ENCODE measurements at regions not wholly inside any gene's neighbourhood (a gene's known extent, or its start where the extent isn't known, plus 50 kb on each side); places are given as distances from the start of the nearest gene placed in this dataset.
"Not testable (repeated sequence)": the region's sequence is repeated elsewhere in the genome, so short reads cannot be mapped to it uniquely, and the experiment has no call there.

DNA sequence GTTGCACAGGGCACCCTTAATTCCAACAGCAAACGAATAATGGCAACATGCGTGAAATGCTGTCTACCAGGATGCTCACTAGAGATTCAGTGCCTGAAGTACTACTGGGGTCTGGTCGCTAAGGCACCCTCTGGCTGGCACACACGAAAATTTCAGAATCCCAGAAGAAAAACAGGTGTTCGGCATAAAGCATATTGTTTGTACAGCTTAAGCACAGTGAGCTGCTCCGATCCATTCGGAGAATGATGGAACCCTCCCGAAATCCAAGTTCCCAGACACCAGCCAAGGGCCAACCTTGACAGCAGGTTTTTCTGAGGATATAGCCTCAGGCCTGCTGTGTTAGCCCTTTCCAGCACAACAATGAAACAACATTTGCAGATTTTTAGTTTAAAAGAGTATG lies 61.4 kb upstream of the ALDH1B1 start:
- Histone ChIP-seq H3K9me3 (ENCODE audit: control insufficient read depth, insufficient read depth, low read length) (no peaks in the 10 kb centered on the region), H3K9me2 (replicated peaks; ENCODE audit: control insufficient read depth, low read length) (no peaks in the 10 kb centered on the region), H3K27me3 (ENCODE audit: control insufficient read depth, low read length) (0 out of 2 replicates have a peak, but pooled peaks cover 8% of the 10 kb centered on the region), H3K79me2 (ENCODE audit: control insufficient read depth, low read length) (no peaks in the 10 kb centered on the region), H3K27ac (ENCODE audit: low read depth, low read length) (no peak overlapping the region), H3K36me3 (ENCODE audit: control insufficient read depth, low read length) (no peaks in the 10 kb centered on the region), H3K4me1 (ENCODE audit: control insufficient read depth, low read length) (no peaks in the 10 kb centered on the region), H4K20me1 (ENCODE audit: control insufficient read depth, insufficient read depth, low read depth, low read length) (no peaks in the 10 kb centered on the region), H3K4me3 (ENCODE audit: low read length) (no peak overlapping the region), H3F3A (ENCODE audit: control insufficient read depth, insufficient read depth) (no peaks in the 10 kb centered on the region), H3K4me2 (ENCODE audit: low read length) (no peak overlapping the region)
- TF ChIP-seq, protein P1, sequence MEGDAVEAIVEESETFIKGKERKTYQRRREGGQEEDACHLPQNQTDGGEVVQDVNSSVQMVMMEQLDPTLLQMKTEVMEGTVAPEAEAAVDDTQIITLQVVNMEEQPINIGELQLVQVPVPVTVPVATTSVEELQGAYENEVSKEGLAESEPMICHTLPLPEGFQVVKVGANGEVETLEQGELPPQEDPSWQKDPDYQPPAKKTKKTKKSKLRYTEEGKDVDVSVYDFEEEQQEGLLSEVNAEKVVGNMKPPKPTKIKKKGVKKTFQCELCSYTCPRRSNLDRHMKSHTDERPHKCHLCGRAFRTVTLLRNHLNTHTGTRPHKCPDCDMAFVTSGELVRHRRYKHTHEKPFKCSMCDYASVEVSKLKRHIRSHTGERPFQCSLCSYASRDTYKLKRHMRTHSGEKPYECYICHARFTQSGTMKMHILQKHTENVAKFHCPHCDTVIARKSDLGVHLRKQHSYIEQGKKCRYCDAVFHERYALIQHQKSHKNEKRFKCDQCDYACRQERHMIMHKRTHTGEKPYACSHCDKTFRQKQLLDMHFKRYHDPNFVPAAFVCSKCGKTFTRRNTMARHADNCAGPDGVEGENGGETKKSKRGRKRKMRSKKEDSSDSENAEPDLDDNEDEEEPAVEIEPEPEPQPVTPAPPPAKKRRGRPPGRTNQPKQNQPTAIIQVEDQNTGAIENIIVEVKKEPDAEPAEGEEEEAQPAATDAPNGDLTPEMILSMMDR (IDR thresholded peaks at IDR 0.05; ENCODE audit: low read depth, low read length, poor library complexity, severe bottlenecking), result no peak

DNA sequence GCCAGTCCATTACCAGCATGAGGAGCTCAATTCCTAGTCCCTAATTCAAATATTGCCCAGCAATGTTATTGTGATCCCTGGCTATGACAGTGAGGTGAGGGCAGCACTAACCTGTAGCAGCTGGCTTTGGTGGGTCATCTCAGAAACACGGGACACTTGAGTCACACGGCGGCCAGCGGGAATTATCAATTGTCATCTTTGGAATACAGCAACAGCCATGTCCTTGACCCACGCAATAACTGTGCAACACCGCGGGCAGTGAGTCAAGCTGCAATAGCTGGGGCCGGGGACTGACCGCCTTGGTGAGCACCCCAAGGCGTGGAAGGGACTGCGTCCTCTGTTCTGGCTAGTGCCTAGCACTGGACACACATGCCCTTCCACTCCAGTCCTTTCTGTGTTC lies 62.5 kb upstream of the ALDH1B1 start:
- Histone ChIP-seq H3K79me2 (ENCODE audit: control insufficient read depth, low read length) (no peaks in the 10 kb centered on the region), H4K20me1 (ENCODE audit: control insufficient read depth, insufficient read depth, low read depth, low read length) (no peaks in the 10 kb centered on the region), H3F3A (ENCODE audit: control insufficient read depth, insufficient read depth) (no peaks in the 10 kb centered on the region), H3K27ac (ENCODE audit: low read depth, low read length) (no peak overlapping the region), H3K4me3 (ENCODE audit: low read length) (no peak overlapping the region), H3K27me3 (ENCODE audit: control insufficient read depth, low read length) (0 out of 2 replicates have a peak, but pooled peaks cover 3% of the 10 kb centered on the region), H3K9me3 (ENCODE audit: control insufficient read depth, insufficient read depth, low read length) (no peaks in the 10 kb centered on the region), H3K9me2 (replicated peaks; ENCODE audit: control insufficient read depth, low read length) (no peaks in the 10 kb centered on the region), H3K36me3 (ENCODE audit: control insufficient read depth, low read length) (no peaks in the 10 kb centered on the region), H3K4me1 (ENCODE audit: control insufficient read depth, low read length) (no peaks in the 10 kb centered on the region), H3K4me2 (ENCODE audit: low read length) (no peak overlapping the region)
- no peak for TF ChIP-seq EZH2phosphoT487 (IDR thresholded peaks at IDR 0.05; ENCODE audit: borderline replicate concordance, low read length)
- TF ChIP-seq, protein P1 (IDR thresholded peaks at IDR 0.05; ENCODE audit: low read depth, low read length, poor library complexity, severe bottlenecking), result no peak

DNA sequence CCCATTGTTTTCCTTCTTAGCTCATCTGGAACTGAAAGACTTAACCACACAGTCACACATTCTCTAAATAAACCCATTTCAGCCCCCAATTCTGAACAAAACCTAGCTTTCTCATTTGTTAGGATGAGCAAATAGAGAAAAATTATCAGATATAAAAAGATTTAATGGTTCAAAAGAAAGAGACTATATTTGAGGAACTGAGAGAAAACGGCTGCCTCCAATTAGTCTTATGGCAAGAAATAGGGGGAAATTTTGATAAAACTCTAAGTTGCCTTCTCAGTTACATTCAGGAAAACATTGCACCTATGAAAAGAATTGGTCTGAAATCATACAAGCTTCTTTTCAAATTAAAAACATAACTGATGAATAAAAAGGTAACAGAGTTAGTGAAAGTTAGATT lies 63.7 kb upstream of the ALDH1B1 start:
- H3K27me3 ChIP-seq (ENCODE audit: control insufficient read depth, low read length), result 0 out of 2 replicates have a peak, but pooled peaks cover 3% of the 10 kb centered on the region
- no peaks in the 10 kb centered on the region for H3K79me2 ChIP-seq (ENCODE audit: control insufficient read depth, low read length)
- no peaks in the 10 kb centered on the region for H3K4me1 ChIP-seq (ENCODE audit: control insufficient read depth, low read length)
- no peak overlapping the region for H3K27ac ChIP-seq (ENCODE audit: low read depth, low read length)
- TF ChIP-seq, protein P1 (IDR thresholded peaks at IDR 0.05; ENCODE audit: low read depth, low read length, poor library complexity, severe bottlenecking), result no peak
- TF ChIP-seq EZH2phosphoT487 (IDR thresholded peaks at IDR 0.05; ENCODE audit: borderline replicate concordance, low read length), result no peak
- no peak overlapping the region for H3K4me2 ChIP-seq (ENCODE audit: low read length)
- H3K9me2 ChIP-seq (replicated peaks; ENCODE audit: control insufficient read depth, low read length), result no peaks in the 10 kb centered on the region
- H4K20me1 ChIP-seq (ENCODE audit: control insufficient read depth, insufficient read depth, low read depth, low read length), result no peaks in the 10 kb centered on the region
- no peaks in the 10 kb centered on the region for H3K9me3 ChIP-seq (ENCODE audit: control insufficient read depth, insufficient read depth, low read length)
- no peaks in the 10 kb centered on the region for H3K36me3 ChIP-seq (ENCODE audit: control insufficient read depth, low read length)
- no peak overlapping the region for H3K4me3 ChIP-seq (ENCODE audit: low read length)
- no peaks in the 10 kb centered on the region for H3F3A ChIP-seq (ENCODE audit: control insufficient read depth, insufficient read depth)

DNA sequence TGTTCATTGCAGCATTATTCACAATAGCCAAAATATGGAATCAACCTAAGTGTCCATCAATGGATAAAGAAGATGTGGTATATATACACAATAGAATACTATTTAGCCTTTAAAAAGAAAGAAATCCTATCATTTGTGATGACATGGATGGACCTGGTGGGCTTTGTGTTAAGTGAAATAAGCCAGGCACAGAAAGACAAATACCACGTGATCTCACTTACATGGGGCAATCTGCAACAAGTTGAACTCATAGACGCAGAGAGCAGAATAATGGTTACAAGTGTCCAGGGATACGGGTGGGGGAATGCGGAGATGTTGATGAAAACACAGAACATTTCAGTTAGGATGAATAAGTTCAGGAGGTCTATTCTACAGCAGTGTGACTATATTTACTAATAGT lies 66.4 kb upstream of the ALDH1B1 start:
- TF ChIP-seq, protein P1 (IDR thresholded peaks at IDR 0.05; ENCODE audit: low read depth, low read length, poor library complexity, severe bottlenecking), result no peak
- no peak for TF ChIP-seq EZH2phosphoT487 (IDR thresholded peaks at IDR 0.05; ENCODE audit: borderline replicate concordance, low read length)
- H3K4me2 ChIP-seq (ENCODE audit: low read length), result no peak overlapping the region

DNA sequence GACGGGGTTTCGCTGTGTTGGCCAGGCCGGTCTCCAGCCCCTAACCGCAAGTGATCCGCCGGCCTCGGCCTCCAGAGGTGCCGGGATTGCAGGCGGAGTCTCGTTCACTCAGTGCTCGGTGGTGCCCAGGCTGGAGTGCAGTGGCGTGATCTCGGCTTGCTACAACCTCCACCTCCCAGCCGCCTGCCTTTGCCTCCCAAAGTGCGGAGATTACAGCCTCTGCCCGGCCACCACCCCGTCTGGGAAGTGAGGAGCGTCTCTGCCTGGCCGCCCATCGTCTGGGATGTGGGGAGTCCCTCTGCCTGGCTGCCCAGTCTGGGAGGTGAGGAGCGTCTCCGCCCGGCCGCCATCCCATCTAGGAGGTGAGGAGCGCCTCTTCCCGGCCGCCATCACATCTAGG lies 68.3 kb upstream of the ALDH1B1 start:
- H3K4me1 ChIP-seq (ENCODE audit: control insufficient read depth, low read length); H3K27ac ChIP-seq (ENCODE audit: low read depth, low read length); H3K36me3 ChIP-seq (ENCODE audit: control insufficient read depth, low read length); H3K4me3 ChIP-seq (ENCODE audit: low read length); H3F3A ChIP-seq (ENCODE audit: control insufficient read depth, insufficient read depth); H4K20me1 ChIP-seq (ENCODE audit: control insufficient read depth, insufficient read depth, low read depth, low read length); H3K9me3 ChIP-seq (ENCODE audit: control insufficient read depth, insufficient read depth, low read length); H3K27me3 ChIP-seq (ENCODE audit: control insufficient read depth, low read length); H3K79me2 ChIP-seq (ENCODE audit: control insufficient read depth, low read length); H3K9me2 ChIP-seq (replicated peaks; ENCODE audit: control insufficient read depth, low read length); H3K4me2 ChIP-seq (ENCODE audit: low read length): not testable (repeated sequence)

More for the DNA sequence above, 66.4 kb upstream of the ALDH1B1 start:
- H3K36me3 ChIP-seq (ENCODE audit: control insufficient read depth, low read length), result no peaks in the 10 kb centered on the region
- no peaks in the 10 kb centered on the region for H3K79me2 ChIP-seq (ENCODE audit: control insufficient read depth, low read length)
- H3K9me2 ChIP-seq (replicated peaks; ENCODE audit: control insufficient read depth, low read length), result no peaks in the 10 kb centered on the region
- no peaks in the 10 kb centered on the region for H3F3A ChIP-seq (ENCODE audit: control insufficient read depth, insufficient read depth)
- H3K4me3 ChIP-seq (ENCODE audit: low read length), result no peak overlapping the region
- H3K4me1 ChIP-seq (ENCODE audit: control insufficient read depth, low read length), result no peaks in the 10 kb centered on the region
- 0 out of 2 replicates have a peak, but pooled peaks cover 3% of the 10 kb centered on the region for H3K27me3 ChIP-seq (ENCODE audit: control insufficient read depth, low read length)
- no peak overlapping the region for H3K27ac ChIP-seq (ENCODE audit: low read depth, low read length)
- H3K9me3 ChIP-seq (ENCODE audit: control insufficient read depth, insufficient read depth, low read length), result no peaks in the 10 kb centered on the region
- H4K20me1 ChIP-seq (ENCODE audit: control insufficient read depth, insufficient read depth, low read depth, low read length), result no peaks in the 10 kb centered on the region
